ENCODE measurements at regions not wholly inside any gene's neighbourhood (a gene's known extent, or its start where the extent isn't known, plus 50 kb on each side); places are given as distances from the start of the nearest gene placed in this dataset.
"Not testable (repeated sequence)": the region's sequence is repeated elsewhere in the genome, so short reads cannot be mapped to it uniquely, and the experiment has no call there.

GRCh38 chr4:107468156-107468555 is 251.9 kb downstream of the PAPSS1 start:
- DNase-seq, result no peak

GRCh38 chr4:107467461-107467860 is 252.6 kb downstream of the PAPSS1 start:
- no peak for DNase-seq

GRCh38 chr4:107458194-107458593 is 261.8 kb downstream of the PAPSS1 start:
- no peak for DNase-seq

GRCh38 chr4:107453987-107454386 is 266.0 kb downstream of the PAPSS1 start:
- DNase-seq, result no peak

- DNase-seq, result no peak
Measured at GRCh38 chr4:107452717-107453630, 267.1 kb downstream of the PAPSS1 start.

- no peak for DNase-seq
Measured at GRCh38 chr4:107449611-107450369, 270.2 kb downstream of the PAPSS1 start.

- DNase-seq, result no peak
Measured at GRCh38 chr4:107442538-107443111, 277.4 kb downstream of the PAPSS1 start.

- DNase-seq, result no peak
Measured at GRCh38 chr4:107439401-107439800, 280.6 kb downstream of the PAPSS1 start.

GRCh38 chr4:107436471-107436870 is 283.6 kb downstream of the PAPSS1 start:
- not testable (repeated sequence) for DNase-seq

GRCh38 chr4:107432451-107432850 is 287.6 kb downstream of the PAPSS1 start:
- DNase-seq, result no peak

- no peak for DNase-seq
Measured at GRCh38 chr4:107423677-107424405, 296.2 kb downstream of the PAPSS1 start.

GRCh38 chr4:107419536-107419935 is 300.5 kb downstream of the PAPSS1 start:
- DNase-seq, result not testable (repeated sequence)

GRCh38 chr4:107419052-107419451 is 301.0 kb downstream of the PAPSS1 start:
- DNase-seq, result no peak

- not testable (repeated sequence) for DNase-seq
Measured at GRCh38 chr4:107415490-107415889, 304.5 kb downstream of the PAPSS1 start.

- DNase-seq, result not testable (repeated sequence)
Measured at GRCh38 chr4:107409872-107410271, 310.2 kb downstream of the PAPSS1 start.

- DNase-seq, result no peak
Measured at GRCh38 chr4:107408968-107409367, 311.1 kb downstream of the PAPSS1 start.

- no peak for DNase-seq
Measured at GRCh38 chr4:107404591-107405300, 315.3 kb downstream of the PAPSS1 start.

GRCh38 chr4:107402291-107402690 is 317.7 kb downstream of the PAPSS1 start:
- no peak for DNase-seq

GRCh38 chr4:107392951-107393350 is 327.1 kb downstream of the PAPSS1 start:
- DNase-seq, result no peak

GRCh38 chr4:107392380-107392779 is 327.7 kb downstream of the PAPSS1 start:
- DNase-seq, result no peak

- no peak for DNase-seq
Measured at GRCh38 chr4:107391630-107392028, 328.4 kb downstream of the PAPSS1 start.

GRCh38 chr4:107391009-107391629 is 328.9 kb downstream of the PAPSS1 start:
- no peak for DNase-seq
